ENCODE measurements at regions not wholly inside any gene's neighbourhood (a gene's known extent, or its start where the extent isn't known, plus 50 kb on each side); places are given as distances from the start of the nearest gene placed in this dataset.

DNA sequence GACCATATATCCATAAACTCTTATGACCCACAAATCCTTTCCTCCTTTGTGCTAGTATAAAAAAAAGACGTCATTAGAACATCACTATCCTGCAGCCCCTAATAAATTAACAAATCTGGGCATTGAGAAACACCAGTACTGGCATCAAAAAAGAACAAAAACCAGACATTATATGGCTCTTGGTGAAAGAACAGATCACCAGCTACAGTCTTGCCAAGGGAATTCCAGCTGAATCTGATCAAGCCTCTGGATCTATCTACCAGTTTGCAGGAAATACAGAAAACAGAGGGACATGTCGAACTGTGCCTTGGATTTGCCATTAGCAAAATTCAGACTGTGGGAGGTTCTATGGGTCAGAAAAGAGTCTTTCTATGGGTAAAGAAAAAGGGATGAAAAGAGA, 93.7 kb upstream of the DDX18 start:
- TF ChIP-seq CTCF (IDR thresholded peaks at IDR 0.05; ENCODE audit: extremely low read depth in 1 of 2, insufficient read depth in 1 of 2, low read depth in 1 of 2, low read length in 2 of 2) = no peak
- no peak for TF ChIP-seq MYC (IDR thresholded peaks at IDR 0.05; ENCODE audit: low read depth, low read length)
- TF ChIP-seq EZH2 (IDR thresholded peaks at IDR 0.05; ENCODE audit: borderline replicate concordance, low read depth, low read length, severe bottlenecking) = no peak
- no peak for TF ChIP-seq POLR2AphosphoS5 (IDR thresholded peaks at IDR 0.05; ENCODE audit: insufficient read depth, low read depth, low read length)
